ENCODE measurements at regions not wholly inside any gene's neighbourhood (a gene's known extent, or its start where the extent isn't known, plus 50 kb on each side); places are given as distances from the start of the nearest gene placed in this dataset.

- ATAC-seq, result no peak
- DNase-seq, result no peak
- no peaks in the 10 kb centered on the region for H3K4me1 ChIP-seq (ENCODE audit: low read depth)
- H3K4me3 ChIP-seq, result no peak overlapping the region
- no peaks in the 10 kb centered on the region for H3K9me3 ChIP-seq
- H3K36me3 ChIP-seq (ENCODE audit: low read depth), result no peaks in the 10 kb centered on the region
- intact Hi-C loops (cut with DNase I, micrococcal nuclease), result no loop called here
- TF ChIP-seq CTCF (IDR thresholded peaks at IDR 0.05), result no peak
These were observed 137.8 kb upstream of the USP38 start for GRCh38 chr4:143046906-143047305.

- ATAC-seq, result no peak
These were observed 129.7 kb upstream of the USP38 start for GRCh38 chr4:143054971-143055370.

GRCh38 chr4:143055997-143056396, 128.7 kb upstream of the USP38 start:
- intact Hi-C loops (cut with DNase I, micrococcal nuclease), result no loop called here
- Histone ChIP-seq H3K4me1 (ENCODE audit: low read depth) (no peaks in the 10 kb centered on the region), H3K9me3 (no peaks in the 10 kb centered on the region), H3K36me3 (ENCODE audit: low read depth) (no peaks in the 10 kb centered on the region), H3K4me3 (no peak overlapping the region)
- TF ChIP-seq CTCF (IDR thresholded peaks at IDR 0.05), result no peak
- ATAC-seq, result no peak
- DNase-seq, result no peak

More at GRCh38 chr4:143054971-143055370, 129.7 kb upstream of the USP38 start:
- H3K36me3 ChIP-seq (ENCODE audit: low read depth), result no peaks in the 10 kb centered on the region
- no peak for TF ChIP-seq CTCF (IDR thresholded peaks at IDR 0.05)
- no peak for DNase-seq
- intact Hi-C loops (cut with DNase I, micrococcal nuclease), result no loop called here
- no peaks in the 10 kb centered on the region for H3K4me1 ChIP-seq (ENCODE audit: low read depth)
- H3K9me3 ChIP-seq, result no peaks in the 10 kb centered on the region
- H3K4me3 ChIP-seq, result no peak overlapping the region

- ATAC-seq, result no peak
- Histone ChIP-seq H3K9me3 (peaks cover 3% of the 10 kb centered on the region), H3K36me3 (ENCODE audit: low read depth) (no peaks in the 10 kb centered on the region), H3K4me1 (ENCODE audit: low read depth) (no peaks in the 10 kb centered on the region), H3K4me3 (no peak overlapping the region)
- intact Hi-C loops (cut with DNase I, micrococcal nuclease), result no loop called here
- DNase-seq, result no peak
- no peak for TF ChIP-seq CTCF (IDR thresholded peaks at IDR 0.05)
These were observed 113.4 kb upstream of the USP38 start for GRCh38 chr4:143071351-143071750.

GRCh38 chr4:143076723-143077122, 108.0 kb upstream of the USP38 start:
- no peaks in the 10 kb centered on the region for H3K36me3 ChIP-seq (ENCODE audit: low read depth)
- peaks cover 4% of the 10 kb centered on the region for H3K4me1 ChIP-seq (ENCODE audit: low read depth)
- no peak for TF ChIP-seq CTCF (IDR thresholded peaks at IDR 0.05)
- no peak overlapping the region for H3K4me3 ChIP-seq
- peaks cover 3% of the 10 kb centered on the region for H3K9me3 ChIP-seq
- intact Hi-C loops (cut with DNase I, micrococcal nuclease), result no loop called here
- ATAC-seq (peak; percentile 99), DNase-seq (peak in 1 of 3 donors; percentile 50)

GRCh38 chr4:143082701-143083100, 102.0 kb upstream of the USP38 start:
- no peak for DNase-seq
- Histone ChIP-seq H3K9me3 (no peaks in the 10 kb centered on the region), H3K36me3 (ENCODE audit: low read depth) (no peaks in the 10 kb centered on the region), H3K4me1 (ENCODE audit: low read depth) (peaks cover 20% of the 10 kb centered on the region), H3K4me3 (no peak overlapping the region)
- intact Hi-C loops (cut with DNase I, micrococcal nuclease), result no loop called here
- peak; percentile 60 for ATAC-seq
- TF ChIP-seq CTCF (IDR thresholded peaks at IDR 0.05), result no peak

Measured in mucosa of descending colon (tissue), 3 donors.